ENCODE measurements at regions not wholly inside any gene's neighbourhood (a gene's known extent, or its start where the extent isn't known, plus 50 kb on each side); places are given as distances from the start of the nearest gene placed in this dataset.
"Not testable (repeated sequence)": the region's sequence is repeated elsewhere in the genome, so short reads cannot be mapped to it uniquely, and the experiment has no call there.

DNA sequence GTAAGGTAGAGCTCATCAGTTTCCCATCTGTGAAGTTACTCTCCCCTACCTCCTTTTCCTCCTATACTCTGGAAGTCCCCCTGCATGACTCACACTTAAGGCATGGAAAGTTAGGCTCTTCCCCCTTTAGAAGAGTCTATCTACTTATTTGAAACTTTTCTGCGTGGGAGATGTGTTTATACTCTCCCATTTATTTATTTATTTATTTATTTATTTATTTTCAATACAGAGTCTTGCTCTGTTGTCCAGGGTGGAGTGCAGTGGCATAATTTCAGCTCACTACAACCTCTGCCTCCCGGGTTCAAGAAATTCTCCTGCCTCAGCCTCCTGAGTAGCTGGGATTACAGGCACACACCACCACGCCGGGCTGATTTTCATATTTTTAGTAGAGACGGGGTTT, 107.5 kb upstream of the JCAD start:
- Histone ChIP-seq H3K9me3 (replicated peaks in 1 of 2; ENCODE audit: control insufficient read depth in 2 of 2, insufficient read depth in 1 of 2, low read depth in 1 of 2, low read length in 2 of 2) (peaks cover 0 to 3% of the 10 kb centered on the region in 2 donors), H2BK5ac (ENCODE audit: low read length) (no peak overlapping the region), H2AFZ (ENCODE audit: low read length) (no peak overlapping the region), H2AK5ac (ENCODE audit: low read depth, low read length) (no peak overlapping the region), H3K23ac (ENCODE audit: low read depth, low read length, poor library complexity) (no peak overlapping the region), H3K4me3 (ENCODE audit: low read length in 2 of 2) (no peak overlapping the region), H3K18ac (ENCODE audit: low read length) (no peak overlapping the region), H2BK12ac (ENCODE audit: low read length) (no peak overlapping the region), H3K79me1 (ENCODE audit: low read depth, low read length) (no peaks in the 10 kb centered on the region), H4K91ac (ENCODE audit: low read depth, low read length, poor library complexity) (no peak overlapping the region), H3K27me3 (ENCODE audit: control insufficient read depth in 3 of 3, insufficient read depth in 3 of 3, low read depth in 1 of 3, low read length in 3 of 3) (no peaks in the 10 kb centered on the region), H4K8ac (ENCODE audit: low read depth, low read length) (no peak overlapping the region), H2BK120ac (ENCODE audit: low read depth, low read length) (no peak overlapping the region), H3K14ac (ENCODE audit: low read length) (no peak overlapping the region), H3K4me1 (ENCODE audit: control insufficient read depth in 2 of 2, insufficient read depth in 1 of 2, low read depth in 1 of 2, low read length in 2 of 2) (no peaks in the 10 kb centered on the region), H3K4me2 (ENCODE audit: insufficient read depth, low read length, poor library complexity, severe bottlenecking) (no peak overlapping the region), H3K9ac (ENCODE audit: low read depth, low read length, poor library complexity) (no peak overlapping the region), H3K36me3 (replicated peaks in 1 of 2; ENCODE audit: control insufficient read depth in 2 of 2, insufficient read depth in 2 of 2, low read length in 2 of 2) (no peaks in the 10 kb centered on the region), H3K4ac (ENCODE audit: low read length) (no peak overlapping the region), H3K27ac (replicated peaks; ENCODE audit: low read length) (no peak overlapping the region), H2BK15ac (ENCODE audit: low read length) (no peak overlapping the region)
- WGBS, 2 donors (ENCODE audit: extremely low coverage in 2 of 2, insufficient read length in 2 of 2, insufficient replicate concordance in 1 of 2), result no CpG with 5 or more reads among the region's 5 CpGs
- DNase-seq (ENCODE audit: low spot score), result no peak

DNA sequence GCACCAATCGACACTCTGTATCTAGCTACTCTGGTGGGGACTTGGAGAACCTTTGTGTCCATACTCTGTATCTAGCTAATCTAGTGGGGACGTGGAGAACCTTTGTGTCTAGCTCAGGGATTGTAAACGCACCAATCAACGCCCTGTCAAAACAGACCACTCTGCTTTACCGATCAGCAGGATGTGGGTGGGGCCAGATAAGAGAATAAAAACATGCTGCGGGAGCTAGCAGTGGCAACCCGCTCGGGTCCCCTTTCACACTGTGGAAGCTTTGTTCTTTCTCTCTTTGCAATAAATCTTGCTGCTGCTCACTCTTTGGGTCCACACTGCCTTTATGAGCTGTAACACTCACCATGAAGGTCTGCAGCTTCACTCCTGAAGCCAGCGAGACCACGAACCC, 104.0 kb upstream of the JCAD start:
- not testable (repeated sequence) for H2AFZ ChIP-seq (ENCODE audit: low read length); H2BK5ac ChIP-seq (ENCODE audit: low read length); H3K4me3 ChIP-seq (ENCODE audit: low read length in 2 of 2); H2BK120ac ChIP-seq (ENCODE audit: low read depth, low read length); H3K14ac ChIP-seq (ENCODE audit: low read length); H2BK15ac ChIP-seq (ENCODE audit: low read length); H3K18ac ChIP-seq (ENCODE audit: low read length); H3K23ac ChIP-seq (ENCODE audit: low read depth, low read length, poor library complexity); H2BK12ac ChIP-seq (ENCODE audit: low read length); H3K9ac ChIP-seq (ENCODE audit: low read depth, low read length, poor library complexity); H2AK5ac ChIP-seq (ENCODE audit: low read depth, low read length); H4K8ac ChIP-seq (ENCODE audit: low read depth, low read length); H3K4me2 ChIP-seq (ENCODE audit: insufficient read depth, low read length, poor library complexity, severe bottlenecking); H3K27ac ChIP-seq (replicated peaks; ENCODE audit: low read length); H3K9me3 ChIP-seq (replicated peaks in 1 of 2; ENCODE audit: control insufficient read depth in 2 of 2, insufficient read depth in 1 of 2, low read depth in 1 of 2, low read length in 2 of 2); H3K4ac ChIP-seq (ENCODE audit: low read length); H4K91ac ChIP-seq (ENCODE audit: low read depth, low read length, poor library complexity); H3K79me1 ChIP-seq (ENCODE audit: low read depth, low read length); DNase-seq (ENCODE audit: low spot score); H3K27me3 ChIP-seq (ENCODE audit: control insufficient read depth in 3 of 3, insufficient read depth in 3 of 3, low read depth in 1 of 3, low read length in 3 of 3); H3K4me1 ChIP-seq (ENCODE audit: control insufficient read depth in 2 of 2, insufficient read depth in 1 of 2, low read depth in 1 of 2, low read length in 2 of 2); H3K36me3 ChIP-seq (replicated peaks in 1 of 2; ENCODE audit: control insufficient read depth in 2 of 2, insufficient read depth in 2 of 2, low read length in 2 of 2)
- WGBS, 2 donors (ENCODE audit: extremely low coverage in 2 of 2, insufficient read length in 2 of 2, insufficient replicate concordance in 1 of 2), result no CpG with 5 or more reads among the region's 10 CpGs

- H3K9ac ChIP-seq (ENCODE audit: low read depth, low read length, poor library complexity); H4K91ac ChIP-seq (ENCODE audit: low read depth, low read length, poor library complexity); H3K4me1 ChIP-seq (ENCODE audit: control insufficient read depth in 2 of 2, insufficient read depth in 1 of 2, low read depth in 1 of 2, low read length in 2 of 2); DNase-seq (ENCODE audit: low spot score); H3K27me3 ChIP-seq (ENCODE audit: control insufficient read depth in 3 of 3, insufficient read depth in 3 of 3, low read depth in 1 of 3, low read length in 3 of 3); H2BK12ac ChIP-seq (ENCODE audit: low read length); H3K79me1 ChIP-seq (ENCODE audit: low read depth, low read length); H3K4me3 ChIP-seq (ENCODE audit: low read length in 2 of 2); H3K27ac ChIP-seq (replicated peaks; ENCODE audit: low read length); H2BK5ac ChIP-seq (ENCODE audit: low read length); H3K18ac ChIP-seq (ENCODE audit: low read length); H3K23ac ChIP-seq (ENCODE audit: low read depth, low read length, poor library complexity); H2BK15ac ChIP-seq (ENCODE audit: low read length); H2AFZ ChIP-seq (ENCODE audit: low read length); H3K4ac ChIP-seq (ENCODE audit: low read length); H2AK5ac ChIP-seq (ENCODE audit: low read depth, low read length); H4K8ac ChIP-seq (ENCODE audit: low read depth, low read length); H3K9me3 ChIP-seq (replicated peaks in 1 of 2; ENCODE audit: control insufficient read depth in 2 of 2, insufficient read depth in 1 of 2, low read depth in 1 of 2, low read length in 2 of 2); H3K14ac ChIP-seq (ENCODE audit: low read length); H3K36me3 ChIP-seq (replicated peaks in 1 of 2; ENCODE audit: control insufficient read depth in 2 of 2, insufficient read depth in 2 of 2, low read length in 2 of 2); H3K4me2 ChIP-seq (ENCODE audit: insufficient read depth, low read length, poor library complexity, severe bottlenecking); H2BK120ac ChIP-seq (ENCODE audit: low read depth, low read length): not testable (repeated sequence)
- WGBS, 2 donors (ENCODE audit: extremely low coverage in 2 of 2, insufficient read length in 2 of 2, insufficient replicate concordance in 1 of 2), result no CpG with 5 or more reads among the region's 25 CpGs
These were observed 103.4 kb upstream of the JCAD start for GRCh38 chr10:30162796-30163195.

- H4K91ac ChIP-seq (ENCODE audit: low read depth, low read length, poor library complexity), result no peak overlapping the region
- no peak overlapping the region for H3K23ac ChIP-seq (ENCODE audit: low read depth, low read length, poor library complexity)
- H2AK5ac ChIP-seq (ENCODE audit: low read depth, low read length), result no peak overlapping the region
- no peak overlapping the region for H4K8ac ChIP-seq (ENCODE audit: low read depth, low read length)
- no peak overlapping the region for H3K9ac ChIP-seq (ENCODE audit: low read depth, low read length, poor library complexity)
- WGBS, 2 donors (ENCODE audit: extremely low coverage in 2 of 2, insufficient read length in 2 of 2, insufficient replicate concordance in 1 of 2), result no CpG with 5 or more reads among the region's 6 CpGs
- H3K27me3 ChIP-seq (ENCODE audit: control insufficient read depth in 3 of 3, insufficient read depth in 3 of 3, low read depth in 1 of 3, low read length in 3 of 3), result no peaks in the 10 kb centered on the region
- no peak overlapping the region for H2BK5ac ChIP-seq (ENCODE audit: low read length)
- no peak overlapping the region for H3K27ac ChIP-seq (replicated peaks; ENCODE audit: low read length)
- H3K4me3 ChIP-seq (ENCODE audit: low read length in 2 of 2), result no peak overlapping the region
- no peak overlapping the region for H3K14ac ChIP-seq (ENCODE audit: low read length)
- H2BK120ac ChIP-seq (ENCODE audit: low read depth, low read length), result no peak overlapping the region
- H3K79me1 ChIP-seq (ENCODE audit: low read depth, low read length), result no peaks in the 10 kb centered on the region
- DNase-seq (ENCODE audit: low spot score), result no peak
- H2BK15ac ChIP-seq (ENCODE audit: low read length), result no peak overlapping the region
- H3K4ac ChIP-seq (ENCODE audit: low read length), result no peak overlapping the region
- H3K4me2 ChIP-seq (ENCODE audit: insufficient read depth, low read length, poor library complexity, severe bottlenecking), result no peak overlapping the region
- H3K9me3 ChIP-seq (replicated peaks in 1 of 2; ENCODE audit: control insufficient read depth in 2 of 2, insufficient read depth in 1 of 2, low read depth in 1 of 2, low read length in 2 of 2), result peaks cover 0 to 2% of the 10 kb centered on the region in 2 donors
- peaks cover 0 to 12% of the 10 kb centered on the region in 2 donors for H3K4me1 ChIP-seq (ENCODE audit: control insufficient read depth in 2 of 2, insufficient read depth in 1 of 2, low read depth in 1 of 2, low read length in 2 of 2)
- peak overlapping the region; percentile 81 for H2AFZ ChIP-seq (ENCODE audit: low read length)
- no peak overlapping the region for H2BK12ac ChIP-seq (ENCODE audit: low read length)
- H3K36me3 ChIP-seq (replicated peaks in 1 of 2; ENCODE audit: control insufficient read depth in 2 of 2, insufficient read depth in 2 of 2, low read length in 2 of 2), result no peaks in the 10 kb centered on the region
- no peak overlapping the region for H3K18ac ChIP-seq (ENCODE audit: low read length)
These were observed 101.0 kb upstream of the JCAD start for GRCh38 chr10:30160271-30160982.

Data from neuronal stem cell (in vitro differentiated cells).